PC-9 (cell line): ENCODE measurements at regions not wholly inside any gene's neighbourhood (a gene's known extent, or its start where the extent isn't known, plus 50 kb on each side); places are given as distances from the start of the nearest gene placed in this dataset.

ENCODE experiments used
- BruUV-seq: library from RNA; stranded (reverse); fragments of 400-500 nt; replicated peaks from 2 replicates; lab custom pipeline; 2021; lab: Mats Ljungman, UMichigan
- CTCF ChIA-PET: fragments of 300-600 bp; sonication (Branson Sonifier 250); formaldehyde crosslinking; loops from one replicate; lab custom pipeline; 2022; ENCODE audit warnings: antibody characterized with exemption; lab: Charles Lee
- POLR2A ChIA-PET: fragments of 300-600 bp; sonication (Branson Sonifier 250); formaldehyde crosslinking; loops from one replicate; lab custom pipeline; 2022; ENCODE audit warnings: antibody characterized with exemption; ENCODE audit not compliant: unreplicated experiment; lab: Charles Lee
- DNase-seq, 2 experiments: peaks; one replicate each; pipeline versions ENCODE4 v3.0.0 to v3.0.0-alpha.2; 2015 to 2022; ENCODE audit warnings: mixed read lengths in 1 of 2
- H2AFZ ChIP-seq: fragments of 200-600 bp; sonication (generic); 2 replicates; pipeline ENCODE4 v1.8.1; 2017; ENCODE audit warnings: antibody characterized with exemption
- H3F3A ChIP-seq: fragments of 200-600 bp; sonication (generic); 2 replicates; pipeline ENCODE4 v1.8.1; 2017; ENCODE audit warnings: antibody characterized with exemption, mild to moderate bottlenecking, low read depth; ENCODE audit not compliant: insufficient read depth
- H3K27ac ChIP-seq: fragments of 200-600 bp; sonication (generic); 2 replicates; pipeline ENCODE4 v1.6.1; 2016; ENCODE audit warnings: mixed run types
- H3K27me3 ChIP-seq: fragments of 200-600 bp; sonication (generic); 2 replicates; pipeline ENCODE4 v1.6.1; 2016; ENCODE audit warnings: low read depth, mixed run types; ENCODE audit not compliant: insufficient read depth
- H3K36me3 ChIP-seq: fragments of 200-600 bp; sonication (generic); 2 replicates; pipeline ENCODE4 v1.6.1; 2016; ENCODE audit warnings: low read depth, mixed run types
- H3K4me1 ChIP-seq: fragments of 200-600 bp; sonication (generic); replicated peaks from 2 replicates; pipeline ENCODE4 v1.6.1; 2016; ENCODE audit warnings: mixed run types; ENCODE audit not compliant: insufficient read depth
- H3K4me2 ChIP-seq: fragments of 200-600 bp; sonication (generic); 2 replicates; pipeline ENCODE4 v1.6.1; 2017; ENCODE audit warnings: mixed run types
- H3K4me3 ChIP-seq: fragments of 200-600 bp; sonication (generic); 2 replicates; pipeline ENCODE4 v1.6.1; 2016; ENCODE audit warnings: mixed run types
- H3K79me2 ChIP-seq: fragments of 200-600 bp; sonication (generic); 2 replicates; pipeline ENCODE4 v1.6.1; 2017; ENCODE audit warnings: low read depth, mixed run types
- H3K9me2 ChIP-seq: fragments of 200-600 bp; sonication (generic); 2 replicates; pipeline ENCODE4 v1.8.1; 2017; ENCODE audit warnings: mild to moderate bottlenecking; ENCODE audit not compliant: insufficient read depth
- H3K9me3 ChIP-seq: fragments of 200-600 bp; sonication (generic); 2 replicates; pipeline ENCODE4 v1.8.1; 2016; ENCODE audit warnings: low read depth; ENCODE audit not compliant: insufficient read depth
- H4K20me1 ChIP-seq: fragments of 200-600 bp; sonication (generic); 2 replicates; pipeline ENCODE4 v1.8.1; 2017; ENCODE audit not compliant: insufficient read depth
- CTCF ChIP-seq: fragments of 200-600 bp; sonication (generic); conservative IDR thresholded peaks from 2 replicates; pipeline ENCODE4 v1.6.1; 2017; ENCODE audit warnings: mixed run types, antibody characterized with exemption, mild to moderate bottlenecking, moderate library complexity
- EZH2 ChIP-seq: fragments of 200-600 bp; sonication (generic); IDR thresholded peaks from 2 replicates; pipeline ENCODE4 v1.8.0; 2017; ENCODE audit warnings: antibody characterized with exemption, low read depth
- intact Hi-C: fragments of 100-400 bp; cut with micrococcal nuclease; formaldehyde crosslinking; loops from one replicate; pipeline ENCODE4 v1.10.0; 2022; ENCODE audit not compliant: unreplicated experiment

GRCh38 chr15:29430831-29431230, 161.2 kb upstream of the NSMCE3 start:
- Histone ChIP-seq H3K27ac (no peak overlapping the region), H3F3A (no peaks in the 10 kb centered on the region), H3K4me3 (no peak overlapping the region), H3K79me2 (no peaks in the 10 kb centered on the region), H3K9me3 (no peaks in the 10 kb centered on the region), H3K4me1 (no peaks in the 10 kb centered on the region), H3K4me2 (no peak overlapping the region), H3K27me3 (peaks cover 34% of the 10 kb centered on the region), H3K36me3 (no peaks in the 10 kb centered on the region), H4K20me1 (no peaks in the 10 kb centered on the region), H3K9me2 (no peaks in the 10 kb centered on the region), H2AFZ (no peak overlapping the region)
- BruUV-seq = no TSS peak
- CTCF ChIA-PET = no interaction called here
- DNase-seq = no peak
- POLR2A ChIA-PET = no interaction called here
- intact Hi-C loops = no loop called here
- no peak for TF ChIP-seq CTCF
- TF ChIP-seq EZH2 = no peak

GRCh38 chr15:29430124-29430523, 160.5 kb upstream of the NSMCE3 start:
- H3F3A ChIP-seq = no peaks in the 10 kb centered on the region
- ChIA-PET CTCF (no interaction called here), POLR2A (no interaction called here)
- peaks cover 34% of the 10 kb centered on the region for H3K27me3 ChIP-seq
- no peaks in the 10 kb centered on the region for H3K9me3 ChIP-seq
- no peaks in the 10 kb centered on the region for H3K4me1 ChIP-seq
- no peak overlapping the region for H3K27ac ChIP-seq
- H3K36me3 ChIP-seq = no peaks in the 10 kb centered on the region
- intact Hi-C loops = no loop called here
- no peaks in the 10 kb centered on the region for H4K20me1 ChIP-seq
- no peak overlapping the region for H3K4me2 ChIP-seq
- no peaks in the 10 kb centered on the region for H3K9me2 ChIP-seq
- no peak for TF ChIP-seq EZH2
- TF ChIP-seq CTCF = no peak
- DNase-seq = no peak
- no peak overlapping the region for H2AFZ ChIP-seq
- no peaks in the 10 kb centered on the region for H3K79me2 ChIP-seq
- H3K4me3 ChIP-seq = no peak overlapping the region
- BruUV-seq = no TSS peak

- BruUV-seq = no TSS peak
- TF ChIP-seq CTCF (no peak), EZH2 (no peak)
- Histone ChIP-seq H2AFZ (no peak overlapping the region), H3K9me2 (no peaks in the 10 kb centered on the region), H3K79me2 (no peaks in the 10 kb centered on the region), H3K9me3 (no peaks in the 10 kb centered on the region), H3K4me2 (no peak overlapping the region), H4K20me1 (no peaks in the 10 kb centered on the region), H3K27me3 (peaks cover 30% of the 10 kb centered on the region), H3F3A (no peaks in the 10 kb centered on the region), H3K27ac (no peak overlapping the region), H3K4me3 (no peak overlapping the region), H3K4me1 (no peaks in the 10 kb centered on the region), H3K36me3 (no peaks in the 10 kb centered on the region)
- no peak for DNase-seq
- intact Hi-C loops = no loop called here
- CTCF ChIA-PET = no interaction called here
- POLR2A ChIA-PET = no interaction called here
Observed at GRCh38 chr15:29429584-29429983, 160.0 kb upstream of the NSMCE3 start.
